Frontal cortex (tissue), 3 donors: ENCODE measurements at regions not wholly inside any gene's neighbourhood (a gene's known extent, or its start where the extent isn't known, plus 50 kb on each side); places are given as distances from the start of the nearest gene placed in this dataset.

Experiments
- DNase-seq, 2 donors: peaks; one replicate each; pipeline ENCODE4 v3.0.0; 2012; ENCODE audit warnings: low spot score in 2 of 2
- FAIRE-seq: peaks from 2 replicates; lab custom pipeline; 2012; peaks lifted over from hg19 to GRCh38; lab: Jason Lieb, UNC
- donor health status: control.
- donor health status: control.
- donor health status: control.

DNA sequence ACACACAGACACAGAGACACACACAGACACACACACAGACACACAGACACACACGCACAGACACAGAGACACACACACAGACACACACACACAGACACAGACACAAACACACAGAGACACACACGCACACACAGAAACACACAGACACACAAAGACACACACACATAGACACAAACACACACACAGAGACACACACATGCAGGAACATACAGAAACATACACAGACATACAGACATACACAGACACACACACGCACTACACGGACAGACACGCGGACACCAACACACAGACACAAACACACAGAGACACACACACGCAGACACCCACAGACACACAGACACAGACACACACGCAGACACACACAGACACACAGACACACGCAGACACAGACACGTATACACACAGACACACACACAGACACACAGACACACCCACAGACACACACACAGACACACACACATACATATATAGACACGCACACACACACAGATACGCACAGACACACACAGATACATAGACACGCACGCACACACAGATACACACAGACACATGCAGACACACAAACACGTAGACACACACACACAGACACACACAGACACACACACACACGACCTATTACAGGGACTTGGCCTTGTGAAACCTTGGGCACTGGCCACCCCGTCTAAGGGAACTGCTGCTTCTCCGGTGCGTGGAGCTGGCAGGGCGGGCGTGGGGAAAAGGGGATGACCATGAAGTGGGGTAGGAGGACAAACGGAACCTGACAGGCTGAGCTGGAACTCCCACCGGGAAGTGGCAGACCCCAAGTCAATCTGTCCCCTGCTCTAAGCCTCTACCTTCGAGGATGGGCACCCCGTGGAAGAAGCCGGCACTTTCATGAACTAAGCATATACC is 211.4 kb downstream of the TFCP2L1 start:
- DNase-seq = no peak
- FAIRE-seq = no peak

DNA sequence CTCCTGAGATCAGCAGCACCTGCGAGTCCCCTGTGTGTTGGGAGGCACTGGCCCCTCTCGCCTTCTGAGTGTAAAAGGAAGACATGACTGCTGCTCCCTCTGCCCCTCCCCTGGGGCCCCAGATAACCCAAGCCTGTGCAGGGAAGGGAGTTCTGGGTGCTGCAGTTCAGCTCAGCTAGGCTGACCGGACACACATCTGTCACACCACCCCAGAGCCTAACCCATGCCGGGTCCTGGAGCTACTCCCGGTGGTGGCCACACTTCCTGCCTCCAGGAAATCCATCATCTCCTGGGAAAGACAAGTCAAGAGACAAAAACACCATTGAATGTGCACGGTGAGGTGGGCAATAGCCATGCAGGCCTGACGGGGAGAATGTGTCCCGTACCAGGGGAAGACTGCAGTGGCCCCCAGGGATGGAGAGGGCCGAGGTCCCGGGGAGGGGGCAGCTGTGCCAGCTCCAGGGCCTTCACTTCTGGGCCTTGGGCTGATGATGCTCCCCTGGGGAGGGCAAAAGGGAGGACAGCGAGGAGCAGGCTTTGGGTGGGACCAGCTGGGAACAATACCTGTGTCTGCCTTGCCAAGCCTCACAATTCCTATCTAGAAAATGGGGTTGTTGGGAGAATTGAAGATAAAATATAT is 210.6 kb downstream of the TFCP2L1 start:
- DNase-seq (no peak), FAIRE-seq (no peak)

DNA sequence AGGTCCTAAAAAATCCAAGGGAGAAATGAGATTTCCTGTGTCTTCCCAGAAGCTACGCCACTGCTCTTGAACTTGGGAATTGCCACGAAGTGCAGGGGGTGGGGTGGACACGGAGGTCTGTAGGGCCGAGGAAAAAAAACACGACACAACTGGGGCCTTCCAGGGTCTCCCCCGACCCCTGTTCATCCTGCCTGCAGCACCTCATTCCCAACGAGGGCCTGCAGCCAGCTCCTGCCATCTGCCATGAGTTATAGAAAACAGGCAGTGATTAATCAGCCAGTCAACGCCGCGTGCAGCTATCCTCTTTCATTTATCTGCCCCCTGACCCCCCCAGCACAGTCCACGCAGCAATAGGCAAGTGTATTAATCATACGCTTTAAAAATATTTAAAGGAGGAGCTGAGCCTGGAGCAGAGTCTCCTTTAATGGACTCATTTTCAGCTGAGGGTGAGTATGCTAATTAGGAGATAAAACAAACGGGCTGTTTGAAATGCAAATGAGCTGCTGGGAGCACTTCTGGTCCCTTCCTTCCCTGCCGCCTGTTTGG is 209.9 kb downstream of the TFCP2L1 start:
- FAIRE-seq (no peak), DNase-seq (peak; percentile 54 to 75)

DNA sequence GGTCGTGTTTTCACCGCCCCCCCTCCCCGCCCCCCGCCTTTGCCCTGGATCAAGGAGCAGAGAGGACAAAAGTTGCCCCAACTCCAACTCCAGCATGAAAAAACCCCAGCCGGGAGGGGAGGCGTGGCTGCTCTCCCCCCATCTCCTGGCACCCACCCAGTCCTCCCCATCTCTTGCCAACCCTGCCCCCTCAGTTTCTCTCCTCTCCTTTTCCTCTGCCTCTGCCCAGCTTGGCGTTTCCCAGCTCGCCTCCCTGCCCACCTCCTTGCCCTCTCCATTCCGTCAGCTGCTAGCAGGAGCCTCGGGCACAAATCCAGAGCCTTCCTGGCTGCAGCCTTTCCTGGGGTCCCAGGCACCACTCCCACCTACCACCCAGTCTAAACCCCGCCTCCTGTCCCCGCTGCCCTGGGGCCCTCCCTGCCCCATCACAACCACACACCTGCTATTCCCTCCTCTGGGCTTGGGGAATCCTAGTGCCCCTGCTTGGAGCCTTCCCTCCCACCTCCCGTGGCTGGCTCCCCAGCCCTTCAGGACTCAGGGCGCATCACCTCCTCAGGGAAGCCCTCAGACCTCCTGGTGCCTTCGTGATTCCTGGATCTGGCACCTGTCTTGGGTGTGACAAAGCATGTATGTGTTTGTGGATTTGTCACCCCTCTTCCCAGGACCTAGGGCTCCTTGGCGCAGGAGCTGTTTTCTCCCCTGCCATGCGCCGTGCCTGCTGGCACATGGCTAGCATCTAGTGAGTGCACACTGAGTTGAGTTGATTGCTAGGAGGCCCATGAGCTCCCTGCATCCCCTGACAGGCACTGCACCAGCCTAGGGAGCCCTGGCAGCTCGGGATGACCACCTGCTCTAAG is 209.1 kb downstream of the TFCP2L1 start:
- peak in 1 of 2 donors; percentile 52 for DNase-seq
- FAIRE-seq = no peak

DNA sequence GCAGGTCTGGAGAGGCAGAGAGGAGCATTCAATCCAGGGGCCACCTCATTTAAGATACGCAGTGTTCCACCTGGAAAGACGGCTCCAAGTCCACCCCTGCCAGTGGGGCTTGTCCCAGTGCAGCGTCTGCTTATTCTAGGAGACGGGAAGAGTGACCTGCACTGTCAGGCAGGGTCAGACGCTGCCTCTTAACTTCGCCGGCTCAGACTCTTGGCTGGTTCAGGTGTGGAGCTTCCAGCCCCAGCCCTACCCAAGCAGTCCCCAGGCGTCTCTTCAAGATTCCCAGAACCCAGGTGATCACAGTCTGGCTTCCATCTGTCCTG is 208.5 kb downstream of the TFCP2L1 start:
- FAIRE-seq = no peak

DNA sequence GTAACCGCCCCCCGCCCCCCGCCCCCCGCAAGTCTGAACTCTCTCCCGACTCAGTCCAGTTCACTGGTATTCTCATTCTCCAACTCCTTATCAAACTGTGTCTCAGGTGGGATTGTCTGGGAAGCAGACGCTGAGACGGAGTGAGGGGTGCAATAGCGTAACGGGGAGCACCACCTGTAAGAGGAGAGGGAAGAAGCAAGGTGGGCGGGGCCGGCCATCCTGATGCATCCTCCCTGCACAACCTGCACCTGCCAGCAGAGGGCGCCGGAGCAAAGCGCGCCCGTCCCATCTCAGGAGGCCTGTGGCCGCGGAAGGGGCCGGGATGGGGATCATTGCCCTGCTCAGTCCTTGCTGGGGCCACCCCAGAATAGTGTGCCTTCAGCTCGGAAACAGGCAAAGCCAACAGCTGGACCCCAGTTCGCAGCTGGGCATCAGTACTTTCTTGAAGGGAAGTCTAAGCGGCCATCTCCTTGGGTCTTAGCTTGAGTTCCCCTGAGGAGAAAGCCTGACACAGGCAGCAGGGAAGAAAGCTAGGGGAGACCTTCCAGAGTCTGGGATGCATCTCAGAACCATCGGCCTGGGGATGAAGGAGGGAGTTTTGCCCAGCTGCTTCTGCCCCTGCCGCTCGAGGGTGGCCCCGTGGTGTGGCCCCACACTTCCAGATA is 208.0 kb downstream of the TFCP2L1 start:
- FAIRE-seq (no peak), DNase-seq (no peak)

More for the DNA sequence above, 208.5 kb downstream of the TFCP2L1 start:
- no peak for DNase-seq

DNA sequence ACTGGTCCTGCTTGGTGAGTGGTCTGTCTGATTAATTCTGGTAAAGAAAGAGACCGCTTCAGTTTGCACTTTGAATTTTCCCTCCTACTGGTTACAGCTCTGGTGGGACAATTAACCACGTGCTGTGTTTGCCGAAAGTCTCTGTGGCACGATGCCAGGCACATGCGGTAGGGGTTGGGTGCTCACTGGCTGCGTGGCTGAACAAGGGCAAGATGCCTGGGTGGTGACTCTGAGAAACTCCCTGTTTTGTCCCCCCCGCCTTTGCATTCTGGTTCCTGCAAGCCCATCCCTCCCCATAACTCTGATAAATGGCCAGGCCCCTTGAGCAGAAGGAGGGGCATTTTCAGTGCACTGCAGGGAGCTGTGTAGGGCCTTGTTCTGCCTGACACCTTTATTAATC is 206.1 kb downstream of the TFCP2L1 start:
- DNase-seq = no peak

DNA sequence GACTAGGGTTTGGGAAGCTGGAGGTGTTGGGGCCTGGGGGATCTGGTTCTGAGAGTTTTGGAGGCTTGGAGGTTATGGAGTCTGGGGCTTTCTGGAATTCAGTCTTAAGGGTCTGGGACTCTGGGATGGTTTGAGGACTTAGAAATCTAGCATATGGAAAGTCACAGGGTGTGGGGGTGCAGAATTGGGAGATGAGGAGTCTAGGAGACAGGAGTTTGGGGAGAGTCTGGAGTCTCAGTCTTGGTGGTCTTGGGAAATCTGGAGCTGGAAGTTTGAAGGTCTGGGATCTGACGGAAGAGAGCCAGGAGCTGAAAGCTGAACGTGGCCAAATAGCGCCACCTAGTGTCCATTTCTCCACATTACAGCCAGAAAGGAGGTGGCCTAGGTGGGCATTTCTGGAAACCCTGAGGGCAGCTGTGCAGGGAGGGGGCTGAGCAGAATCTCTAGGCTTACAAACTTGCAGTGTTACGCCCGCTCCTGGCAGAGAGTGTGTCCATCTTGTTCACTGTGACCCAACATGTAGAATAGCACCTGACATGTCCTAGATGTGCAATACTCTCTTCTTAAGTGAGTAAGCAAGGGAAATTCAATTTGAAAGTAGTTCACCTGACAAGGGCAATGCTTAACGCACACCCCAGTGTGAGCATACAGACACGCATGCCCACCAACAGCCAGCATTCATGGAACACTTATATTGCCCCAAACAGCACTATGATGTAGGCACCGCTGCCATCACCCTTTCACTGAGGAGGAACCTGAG is 204.8 kb downstream of the TFCP2L1 start:
- DNase-seq (peak; percentile 58 to 67), FAIRE-seq (no peak)

More for the DNA sequence above, 206.1 kb downstream of the TFCP2L1 start:
- no peak for FAIRE-seq

DNA sequence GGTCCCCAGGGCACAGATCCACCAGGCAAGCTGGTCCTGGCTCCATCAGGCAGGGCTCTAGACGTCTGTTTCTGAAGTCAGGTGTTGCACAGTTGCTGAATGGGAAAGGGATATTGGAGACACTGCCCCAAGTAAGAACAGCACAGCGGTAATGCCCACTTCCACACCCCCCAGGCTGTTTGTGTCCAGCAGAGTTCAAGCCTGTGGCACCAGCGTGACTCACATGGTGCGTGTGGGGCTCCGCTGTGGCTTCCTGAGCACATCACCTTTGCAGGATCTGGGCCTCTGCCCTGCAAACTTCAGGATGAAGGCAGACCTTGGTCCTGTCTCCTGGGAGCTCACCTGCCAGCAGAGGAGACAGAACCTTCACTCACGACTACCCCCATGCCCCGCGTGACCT is 203.3 kb downstream of the TFCP2L1 start:
- no peak for FAIRE-seq
- no peak for DNase-seq

DNA sequence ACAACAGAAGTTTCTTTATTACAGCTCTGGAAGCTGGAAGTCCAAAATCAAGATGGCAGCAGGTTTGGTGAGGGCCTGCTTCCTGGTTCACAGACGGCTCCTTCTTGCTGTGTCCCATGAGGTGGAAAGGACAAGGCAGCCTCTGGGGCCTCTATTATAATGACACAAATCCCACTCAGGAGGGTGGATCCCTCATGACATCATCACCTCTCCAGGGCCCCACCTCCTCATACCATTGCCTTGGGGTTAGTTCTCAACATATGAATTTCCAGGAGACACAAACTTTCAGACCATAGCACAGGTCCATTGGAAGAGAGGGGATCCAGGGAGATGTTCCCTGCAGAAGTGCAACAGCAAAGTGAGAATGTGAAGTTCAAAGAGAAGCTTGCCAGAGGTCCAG is 202.8 kb downstream of the TFCP2L1 start:
- no peak for DNase-seq
- no peak for FAIRE-seq

DNA sequence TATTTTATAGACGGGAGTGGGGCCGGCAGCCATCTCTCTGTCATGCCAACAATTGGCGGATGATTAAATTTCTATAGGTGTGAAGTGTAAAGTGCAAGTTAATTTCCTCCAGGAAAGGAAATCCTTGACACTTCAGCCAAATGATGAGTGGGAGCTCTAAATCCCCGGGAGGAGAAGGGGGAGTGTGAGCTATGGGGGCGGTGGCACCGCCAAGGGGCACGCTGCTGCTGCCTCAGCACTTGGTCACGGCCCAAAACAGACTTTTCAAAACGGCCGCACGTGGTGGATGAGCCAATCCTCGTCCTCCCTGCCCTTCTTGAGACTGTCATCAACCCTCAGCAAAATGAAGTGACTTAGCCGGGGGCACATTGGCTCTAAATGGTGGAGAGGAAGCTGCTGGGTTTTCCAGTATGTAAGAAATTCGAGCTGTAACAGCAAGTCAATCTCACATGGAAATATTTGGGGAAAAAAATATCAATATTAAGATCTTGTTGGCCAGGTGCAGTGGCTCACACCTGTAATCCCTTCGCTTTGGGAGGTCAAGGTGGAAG is 200.8 kb downstream of the TFCP2L1 start:
- no peak for DNase-seq
- FAIRE-seq = no peak

DNA sequence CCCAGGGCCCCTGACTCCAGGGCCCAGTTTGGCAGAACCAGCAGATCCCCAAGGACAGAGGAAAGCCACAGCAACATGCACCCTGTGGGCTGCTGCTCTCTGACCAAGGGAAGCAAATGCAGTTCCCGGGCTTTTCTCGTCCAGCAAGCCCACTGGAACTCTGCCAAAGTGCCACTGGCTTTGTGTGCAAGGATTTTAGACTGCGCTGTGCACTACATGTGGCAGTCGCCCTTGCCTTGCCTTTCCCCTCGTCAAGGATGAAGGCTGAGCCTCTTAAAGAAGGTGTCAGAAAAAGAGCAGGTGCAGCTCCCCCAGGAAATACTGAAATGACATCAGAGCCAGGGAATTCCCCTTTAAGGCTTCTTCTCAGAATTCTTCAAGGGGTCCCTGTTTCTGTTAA is 199.2 kb downstream of the TFCP2L1 start:
- FAIRE-seq (no peak), DNase-seq (no peak)

DNA sequence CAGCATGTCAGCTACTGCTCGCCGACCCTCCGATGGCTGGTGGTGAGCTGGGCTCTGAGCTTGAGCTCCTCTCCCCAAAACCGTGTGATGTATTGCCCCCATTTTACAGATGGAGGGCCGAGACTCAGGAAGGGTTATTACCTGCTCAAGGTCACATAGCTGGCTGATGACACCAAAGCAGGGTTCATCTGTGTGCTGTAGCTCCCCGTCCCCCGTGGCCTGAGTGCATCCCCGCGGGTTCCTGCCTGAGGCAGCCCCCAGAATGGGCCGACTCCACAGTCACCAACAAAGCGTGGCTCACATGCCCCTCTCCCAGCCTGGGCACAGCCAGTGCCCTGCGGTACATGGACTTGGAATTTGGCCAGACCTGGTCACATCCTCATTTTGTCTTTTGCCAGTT is 198.6 kb downstream of the TFCP2L1 start:
- FAIRE-seq = no peak
- no peak for DNase-seq

DNA sequence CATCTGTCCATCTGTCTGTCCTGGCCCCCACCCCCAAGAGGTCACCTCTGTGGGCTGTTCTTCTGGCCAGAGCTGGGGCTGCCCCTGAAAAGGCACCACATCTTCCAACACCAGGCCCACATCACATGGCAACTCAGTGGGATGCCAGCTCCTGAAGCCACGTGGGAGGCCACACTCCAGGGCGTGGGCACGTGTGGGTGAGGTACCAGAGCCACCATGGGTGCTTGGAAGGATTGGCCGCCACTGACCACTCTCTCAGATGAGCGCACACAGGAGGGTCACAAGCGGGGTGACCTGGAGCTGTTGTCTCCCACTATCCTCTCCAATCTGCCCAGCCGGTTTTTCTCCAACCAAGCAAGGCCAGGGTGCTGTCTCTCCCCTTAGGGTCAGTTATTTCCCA is 197.9 kb downstream of the TFCP2L1 start:
- FAIRE-seq = no peak
- no peak for DNase-seq

DNA sequence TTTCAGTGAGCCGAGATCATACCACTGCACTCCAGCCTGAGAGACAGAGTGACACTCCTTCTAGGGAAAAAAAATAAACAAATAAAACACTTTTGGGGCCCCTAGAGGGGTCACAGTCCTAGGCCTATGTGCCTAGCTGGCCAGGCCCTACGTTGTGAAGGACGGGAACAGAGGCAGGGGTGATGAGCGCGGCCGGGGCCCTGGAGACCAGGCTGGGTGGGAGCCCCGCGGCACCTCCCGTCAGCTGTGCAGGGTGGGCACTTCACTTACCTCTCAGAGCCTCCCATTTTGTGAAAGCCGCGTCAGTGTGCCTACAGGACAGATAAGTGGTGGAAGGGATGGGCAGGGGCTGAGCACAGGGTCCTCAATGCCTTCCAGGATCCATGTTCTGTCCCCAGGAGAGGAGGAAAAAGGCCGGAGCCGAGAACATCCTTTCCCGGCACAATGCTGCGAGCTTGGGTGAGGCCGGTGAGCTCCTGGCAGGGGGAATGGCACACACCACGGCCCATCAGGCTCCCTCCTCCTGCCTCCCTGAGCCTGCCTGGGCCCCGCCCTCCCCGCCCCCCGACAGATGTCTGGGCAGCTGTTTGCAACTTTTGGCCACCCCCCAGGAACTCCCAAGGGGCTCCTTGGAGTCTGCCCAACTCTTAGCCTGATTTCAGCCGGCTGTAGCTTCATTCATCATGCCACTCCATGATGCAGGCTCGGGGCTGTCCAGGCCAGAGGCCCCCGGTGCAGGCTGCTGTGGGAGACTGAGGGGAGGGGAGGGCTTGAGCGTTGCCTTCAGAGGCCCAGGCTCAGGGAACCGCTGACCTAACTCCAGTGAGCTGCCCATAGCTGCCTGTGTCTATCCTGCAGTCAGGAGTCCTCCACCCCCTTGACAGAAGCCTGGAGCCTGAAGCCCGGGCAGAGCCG is 196.5 kb downstream of the TFCP2L1 start:
- FAIRE-seq (no peak), DNase-seq (no peak)

DNA sequence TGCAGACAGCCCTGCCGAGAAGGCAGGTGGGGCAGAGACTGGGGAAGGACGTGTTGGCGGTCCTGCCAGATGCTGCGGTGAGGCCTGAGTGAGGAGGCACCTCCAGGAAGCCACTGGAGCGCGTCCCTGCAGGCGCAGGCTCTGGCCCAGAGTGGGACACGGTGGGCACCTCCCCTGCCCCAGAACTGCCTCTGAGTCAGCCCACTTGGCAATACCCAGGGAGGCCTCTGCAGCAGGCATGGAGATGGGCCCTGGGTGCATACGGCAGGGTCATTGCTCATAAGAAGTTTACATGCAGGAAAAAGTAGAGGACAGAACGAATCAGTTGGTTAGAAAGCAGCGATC is 195.9 kb downstream of the TFCP2L1 start:
- FAIRE-seq (no peak), DNase-seq (no peak)

DNA sequence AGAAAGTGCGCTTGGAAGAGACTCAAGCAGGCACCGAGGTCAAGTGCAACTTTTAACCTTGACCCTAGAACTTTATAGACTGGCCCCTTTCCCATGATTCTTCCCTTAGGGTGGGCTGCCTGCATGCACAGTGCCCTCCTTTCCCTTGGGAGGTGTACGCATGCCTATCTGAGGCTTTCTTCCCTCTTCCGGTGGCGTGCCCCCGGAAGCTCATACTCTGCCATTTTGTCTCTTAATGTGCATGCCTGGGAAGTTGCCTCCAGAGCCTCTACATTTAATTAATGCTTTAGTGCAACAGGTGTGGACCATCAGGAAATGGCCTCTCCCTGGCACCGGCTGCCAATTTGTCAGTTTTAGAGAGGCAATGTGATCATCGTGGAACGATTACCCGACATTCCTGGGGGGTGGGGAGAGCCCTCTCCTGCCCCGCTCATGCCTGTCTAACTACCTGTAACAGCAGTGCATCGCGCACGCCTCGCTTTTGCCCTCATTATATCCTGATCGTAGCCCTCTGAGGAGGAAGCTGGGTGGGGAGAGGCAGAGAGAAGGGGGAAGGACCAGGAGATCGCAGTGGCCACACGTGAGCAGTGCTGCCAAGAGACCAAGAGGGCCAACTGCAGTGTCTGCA is 194.8 kb downstream of the TFCP2L1 start:
- no peak for DNase-seq
- no peak for FAIRE-seq

DNA sequence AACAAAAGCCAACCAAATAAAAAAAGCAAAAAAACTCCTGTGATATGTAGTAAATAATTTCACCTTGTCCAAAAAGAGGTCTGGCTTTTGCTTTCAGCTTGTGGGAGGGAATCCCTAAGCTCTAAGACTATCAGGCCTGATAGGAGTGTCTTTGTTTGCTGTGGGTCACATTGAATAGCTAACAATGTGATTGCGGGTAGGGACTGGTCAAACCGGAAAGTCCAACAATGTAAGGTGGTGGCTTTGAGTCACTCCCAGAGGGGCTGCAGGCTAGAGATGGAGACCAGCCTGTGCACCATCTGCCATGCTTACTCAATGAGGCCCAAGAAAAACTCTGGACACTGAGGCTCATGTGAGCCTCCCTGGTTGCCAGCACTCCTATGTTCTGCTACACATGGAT is 192.9 kb downstream of the TFCP2L1 start:
- FAIRE-seq (no peak), DNase-seq (no peak)
